GM23338 (cell line): ENCODE measurements at regions not wholly inside any gene's neighbourhood (a gene's known extent, or its start where the extent isn't known, plus 50 kb on each side); places are given as distances from the start of the nearest gene placed in this dataset.

ENCODE experiments used
- EZH2phosphoT487 ChIP-seq: fragments of 200-600 bp; sonication (generic); IDR thresholded peaks from one replicate; pipeline ENCODE4 v1.8.1; 2018; ENCODE audit warnings: antibody characterized with exemption; ENCODE audit not compliant: unreplicated experiment
- TF ChIP-seq, protein P1 (sequence below), 2 experiments: fragments of 200-600 bp in 1 of 2; sonication (generic) in 1 of 2; conservative IDR thresholded peaks; 2 replicates each; pipeline versions ENCODE4 v1.5.1 to v1.6.1; 2016 to 2017; ENCODE audit warnings: antibody characterized with exemption in 2 of 2, low read depth in 2 of 2, mild to moderate bottlenecking in 2 of 2, moderate library complexity in 1 of 2

DNA sequence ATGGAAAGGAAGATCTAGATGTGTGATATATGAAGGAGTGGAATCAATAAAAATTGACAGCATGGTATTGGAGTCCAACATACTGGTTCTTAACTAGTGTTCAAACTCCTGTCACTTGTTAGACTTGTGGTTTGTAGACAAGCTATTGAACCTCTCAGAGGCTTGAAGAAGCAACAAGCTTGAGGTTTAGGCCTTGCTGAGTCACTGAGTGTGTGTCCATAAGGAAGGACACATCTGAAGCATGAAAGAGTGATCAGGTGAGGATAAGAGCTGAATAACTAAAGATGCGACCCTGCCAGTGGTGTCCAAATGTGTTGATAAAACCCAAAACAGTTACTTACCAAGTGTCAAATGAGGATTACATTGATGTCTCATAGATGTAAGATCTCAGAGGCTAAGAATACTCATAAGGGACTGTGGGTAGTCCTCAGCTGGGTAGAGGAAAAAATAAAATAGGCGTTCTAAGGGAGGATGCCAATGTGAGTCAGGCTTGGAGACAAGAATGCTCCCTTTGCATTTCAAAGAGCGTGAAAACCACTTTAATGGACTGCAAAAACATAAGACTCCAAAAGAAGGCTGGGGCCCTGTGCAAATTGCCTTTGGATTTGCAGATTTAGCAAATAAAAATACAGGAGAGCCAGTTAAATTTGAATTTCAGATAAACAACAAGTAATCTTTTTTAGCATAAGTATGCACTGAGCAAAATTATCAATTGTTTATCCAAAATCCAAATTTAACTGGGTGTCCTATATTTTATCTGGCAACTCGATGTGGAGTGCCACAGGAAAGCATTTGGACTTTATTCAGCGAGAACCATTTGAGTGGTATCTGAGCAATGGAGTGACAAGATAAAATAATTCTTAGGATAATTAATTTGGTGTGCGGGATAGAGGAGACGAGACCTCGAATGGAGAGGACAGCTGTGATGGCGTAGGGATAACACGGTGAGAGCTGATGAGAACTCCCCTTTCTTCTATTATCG, 757.3 kb upstream of the WWC1 start:
- TF ChIP-seq, protein P1, sequence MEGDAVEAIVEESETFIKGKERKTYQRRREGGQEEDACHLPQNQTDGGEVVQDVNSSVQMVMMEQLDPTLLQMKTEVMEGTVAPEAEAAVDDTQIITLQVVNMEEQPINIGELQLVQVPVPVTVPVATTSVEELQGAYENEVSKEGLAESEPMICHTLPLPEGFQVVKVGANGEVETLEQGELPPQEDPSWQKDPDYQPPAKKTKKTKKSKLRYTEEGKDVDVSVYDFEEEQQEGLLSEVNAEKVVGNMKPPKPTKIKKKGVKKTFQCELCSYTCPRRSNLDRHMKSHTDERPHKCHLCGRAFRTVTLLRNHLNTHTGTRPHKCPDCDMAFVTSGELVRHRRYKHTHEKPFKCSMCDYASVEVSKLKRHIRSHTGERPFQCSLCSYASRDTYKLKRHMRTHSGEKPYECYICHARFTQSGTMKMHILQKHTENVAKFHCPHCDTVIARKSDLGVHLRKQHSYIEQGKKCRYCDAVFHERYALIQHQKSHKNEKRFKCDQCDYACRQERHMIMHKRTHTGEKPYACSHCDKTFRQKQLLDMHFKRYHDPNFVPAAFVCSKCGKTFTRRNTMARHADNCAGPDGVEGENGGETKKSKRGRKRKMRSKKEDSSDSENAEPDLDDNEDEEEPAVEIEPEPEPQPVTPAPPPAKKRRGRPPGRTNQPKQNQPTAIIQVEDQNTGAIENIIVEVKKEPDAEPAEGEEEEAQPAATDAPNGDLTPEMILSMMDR (conservative IDR thresholded peaks at IDR 0.05; ENCODE audit: low read depth in 2 of 2), result no peak
- TF ChIP-seq EZH2phosphoT487, result no peak
